ENCODE measurements at regions not wholly inside any gene's neighbourhood (a gene's known extent, or its start where the extent isn't known, plus 50 kb on each side); places are given as distances from the start of the nearest gene placed in this dataset.

GRCh38 chr2:120979398-120979797 is 243.7 kb downstream of the GLI2 start:
- ChIA-PET CTCF (no interaction called here), POLR2A (no interaction called here)
- no peak for TF ChIP-seq GATA3 (IDR thresholded peaks at IDR 0.05; ENCODE audit: borderline replicate concordance)
- peak; percentile 19 for TF ChIP-seq MAFK (IDR thresholded peaks at IDR 0.05; ENCODE audit: partially characterized antibody)
- Histone ChIP-seq H3K27ac (peak overlapping the region in 1 of 2 experiments; percentile 79; a peak in 2 of 6 replicates), H3K4me1 (peaks cover 31% of the 10 kb centered on the region), H3K4me3 (no peak overlapping the region), H3K9me3 (no peaks in the 10 kb centered on the region), H3K4me2 (no peak overlapping the region)
- DNase-seq (ENCODE audit: low read depth in 1 of 2, low spot score in 1 of 2): no peak
- no peak for ATAC-seq
- no peak for FAIRE-seq
- WGBS (ENCODE audit: missing lambda C conversion rate): 45% methylated on average over 2 of the region's 2 CpGs

- 91% methylated on average over 8 of the region's 8 CpGs for WGBS (ENCODE audit: missing lambda C conversion rate)
- no peak for ATAC-seq
- POLR2A ChIA-PET: no interaction called here
Observed at GRCh38 chr2:120979921-120980320, 244.3 kb downstream of the GLI2 start.

GRCh38 chr2:120981443-120981842 is 245.8 kb downstream of the GLI2 start:
- ChIA-PET CTCF (interaction anchor here (1.4 kb wide), 1 partner anchor 17 kb away, joined by 7 read pairs; no protein-coding TSS in a partner anchor), POLR2A (no interaction called here)
- Histone ChIP-seq H3K4me1 (peaks cover 28% of the 10 kb centered on the region), H3K4me3 (no peak overlapping the region), H3K4me2 (no peak overlapping the region), H3K27ac (peak overlapping the region in 1 of 2 experiments; percentile 2; a peak in 1 of 6 replicates), H3K9me3 (no peaks in the 10 kb centered on the region)
- FAIRE-seq (no peak), DNase-seq (ENCODE audit: low read depth in 1 of 2, low spot score in 1 of 2) (no peak), ATAC-seq (no peak)
- TF ChIP-seq ELK1 (IDR thresholded peaks at IDR 0.05; ENCODE audit: low read depth, low read length): no peak
- no peak for TF ChIP-seq CBX2 (IDR thresholded peaks at IDR 0.05; ENCODE audit: borderline replicate concordance, low read depth)
- TF ChIP-seq TP53 (CRISPR knock-in tag; IDR thresholded peaks at IDR 0.05): no peak
- no peak for TF ChIP-seq EHF (CRISPR knock-in tag; IDR thresholded peaks at IDR 0.05)
- no peak for TF ChIP-seq ATOH8 (CRISPR knock-in tag; IDR thresholded peaks at IDR 0.05; ENCODE audit: low read depth)
- no peak for TF ChIP-seq CEBPB (IDR thresholded peaks at IDR 0.05)
- no peak for TF ChIP-seq FOSB (CRISPR knock-in tag; IDR thresholded peaks at IDR 0.05)
- no peak for TF ChIP-seq ZFP36 (IDR thresholded peaks at IDR 0.05; ENCODE audit: borderline replicate concordance, partially characterized antibody)
- TF ChIP-seq KDM5A (IDR thresholded peaks at IDR 0.05): no peak
- WGBS (ENCODE audit: missing lambda C conversion rate): 93% methylated on average over 4 of the region's 4 CpGs

More at GRCh38 chr2:120979921-120980320, 244.3 kb downstream of the GLI2 start:
- Histone ChIP-seq H3K27ac (no peak overlapping the region), H3K4me2 (no peak overlapping the region), H3K4me3 (no peak overlapping the region), H3K4me1 (peaks cover 31% of the 10 kb centered on the region), H3K9me3 (no peaks in the 10 kb centered on the region)
- CTCF ChIA-PET: interaction anchor here (1.2 kb wide), 1 partner anchor 284 kb away, joined by 5 read pairs; no protein-coding TSS in a partner anchor
- FAIRE-seq (no peak), DNase-seq (ENCODE audit: low read depth in 1 of 2, low spot score in 1 of 2) (no peak)
- TF ChIP-seq CBX8 (IDR thresholded peaks at IDR 0.05) (no peak), SMC3 (IDR thresholded peaks at IDR 0.05) (no peak), RNF2 (IDR thresholded peaks at IDR 0.05; ENCODE audit: borderline replicate concordance, low read depth) (no peak), ELK1 (IDR thresholded peaks at IDR 0.05; ENCODE audit: low read depth, low read length) (no peak), RCOR1 (IDR thresholded peaks at IDR 0.05; ENCODE audit: low read depth, low read length) (no peak), BCL3 (IDR thresholded peaks at IDR 0.05) (no peak), JUN (IDR thresholded peaks at IDR 0.05) (no peak), ZC3H11A (IDR thresholded peaks at IDR 0.05) (no peak), FOXS1 (CRISPR knock-in tag; IDR thresholded peaks at IDR 0.05) (no peak), EHMT2 (IDR thresholded peaks at IDR 0.05; ENCODE audit: low read depth) (no peak), HES2 (IDR thresholded peaks at IDR 0.05) (no peak), ESRRA (IDR thresholded peaks at IDR 0.05; ENCODE audit: borderline replicate concordance, low read length) (no peak), E2F6 (IDR thresholded peaks at IDR 0.05; ENCODE audit: borderline replicate concordance, low read depth) (no peak), HDAC2 (IDR thresholded peaks at IDR 0.05) (no peak), CEBPB (IDR thresholded peaks at IDR 0.05) (no peak)
